Colonic mucosa (tissue), 4 donors: ENCODE measurements at regions not wholly inside any gene's neighbourhood (a gene's known extent, or its start where the extent isn't known, plus 50 kb on each side); places are given as distances from the start of the nearest gene placed in this dataset.

Source experiments
- DNase-seq: peaks from one replicate; pipeline ENCODE4 v3.0.0-alpha.2; 2020
- H3K27ac ChIP-seq: fragments of 200-600 bp; one replicate; pipeline ENCODE4 v1.8.0; 2021
- H3K27me3 ChIP-seq: fragments of 200-600 bp; one replicate; pipeline ENCODE4 v1.8.0; 2021
- H3K36me3 ChIP-seq: fragments of 200-600 bp; one replicate; pipeline ENCODE4 v1.8.0; 2021
- H3K4me1 ChIP-seq: fragments of 200-600 bp; one replicate; pipeline ENCODE4 v1.8.0; 2021; ENCODE audit warnings: mild to moderate bottlenecking
- H3K4me3 ChIP-seq: fragments of 200-600 bp; one replicate; pipeline ENCODE4 v1.8.0; 2021
- H3K9ac ChIP-seq, 2 donors: one replicate each; pipeline ENCODE4 v1.7.0; 2013; ENCODE audit warnings: control low read depth in 2 of 2, low read depth in 2 of 2, low read length in 2 of 2
- H3K9me3 ChIP-seq: fragments of 200-600 bp; one replicate; pipeline ENCODE4 v1.8.0; 2021
- CTCF ChIP-seq: fragments of 200-600 bp; IDR thresholded peaks from one replicate; pipeline ENCODE4 v1.8.0; 2022; ENCODE audit warnings: antibody characterized with exemption, mild to moderate bottlenecking
- intact Hi-C: fragments of 100-400 bp; cut with DNase I; formaldehyde crosslinking; loops from one replicate; pipeline ENCODE4 v1.14.1; 2022
- donor health status: healthy.
- donor health status: DM: no; HTN: no; CAD: no.
- donor health status: DM: no; HTN: no; CAD: no.

- H3K36me3 ChIP-seq = no peaks in the 10 kb centered on the region
- H3K4me3 ChIP-seq = no peak overlapping the region
- H3K27me3 ChIP-seq = no peaks in the 10 kb centered on the region
- H3K9ac ChIP-seq = no peak overlapping the region
- no peaks in the 10 kb centered on the region for H3K9me3 ChIP-seq
- intact Hi-C loops = no loop called here
- H3K27ac ChIP-seq = no peak overlapping the region
- no peak for TF ChIP-seq CTCF
- DNase-seq = no peak
- H3K4me1 ChIP-seq = no peaks in the 10 kb centered on the region
Measured at GRCh38 chr4:140293979-140294378, 79.5 kb upstream of the SCOC start.

DNA sequence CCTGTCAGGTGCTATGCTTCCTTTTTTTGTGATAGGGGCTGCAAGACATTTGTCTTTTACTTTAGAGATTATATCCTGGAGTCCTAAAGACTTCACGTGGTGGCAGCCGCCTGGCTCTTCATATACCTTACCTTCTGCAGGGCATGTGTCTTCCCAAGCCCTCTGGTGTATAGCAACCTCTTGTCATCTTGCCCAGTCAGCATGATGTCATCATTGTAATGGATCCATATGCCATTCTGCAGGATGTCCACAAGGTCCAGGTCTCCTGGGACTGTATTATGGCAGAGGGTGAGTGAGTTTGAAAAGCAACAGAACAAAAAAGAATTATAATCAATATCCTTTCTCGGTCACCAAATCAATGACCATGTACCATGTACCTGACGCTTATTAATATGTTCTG is 82.2 kb upstream of the SCOC start:
- intact Hi-C loops = no loop called here
- H3K9ac ChIP-seq = no peak overlapping the region
- H3K4me1 ChIP-seq = no peaks in the 10 kb centered on the region
- TF ChIP-seq CTCF = no peak
- H3K4me3 ChIP-seq = no peak overlapping the region
- H3K9me3 ChIP-seq = no peaks in the 10 kb centered on the region
- no peak overlapping the region for H3K27ac ChIP-seq
- DNase-seq = no peak
- H3K27me3 ChIP-seq = no peaks in the 10 kb centered on the region
- H3K36me3 ChIP-seq = no peaks in the 10 kb centered on the region

- no peak overlapping the region for H3K9ac ChIP-seq
- H3K27ac ChIP-seq = no peak overlapping the region
- H3K4me3 ChIP-seq = no peak overlapping the region
- DNase-seq = no peak
- no peaks in the 10 kb centered on the region for H3K27me3 ChIP-seq
- H3K4me1 ChIP-seq = no peaks in the 10 kb centered on the region
- H3K36me3 ChIP-seq = no peaks in the 10 kb centered on the region
- H3K9me3 ChIP-seq = no peaks in the 10 kb centered on the region
- intact Hi-C loops = no loop called here
- TF ChIP-seq CTCF = no peak
Measured at GRCh38 chr4:140289486-140289885, 84.0 kb upstream of the SCOC start.

GRCh38 chr4:140286456-140286855 is 87.0 kb upstream of the SCOC start:
- Histone ChIP-seq H3K36me3 (no peaks in the 10 kb centered on the region), H3K27ac (no peak overlapping the region), H3K4me3 (no peak overlapping the region), H3K9me3 (no peaks in the 10 kb centered on the region), H3K9ac (no peak overlapping the region), H3K4me1 (no peaks in the 10 kb centered on the region), H3K27me3 (no peaks in the 10 kb centered on the region)
- TF ChIP-seq CTCF = no peak
- intact Hi-C loops = no loop called here
- DNase-seq = no peak

- Histone ChIP-seq H3K9me3 (no peaks in the 10 kb centered on the region), H3K9ac (no peak overlapping the region), H3K4me3 (no peak overlapping the region), H3K27ac (no peak overlapping the region), H3K36me3 (no peaks in the 10 kb centered on the region), H3K27me3 (no peaks in the 10 kb centered on the region), H3K4me1 (no peaks in the 10 kb centered on the region)
- TF ChIP-seq CTCF = no peak
- intact Hi-C loops = no loop called here
- DNase-seq = no peak
Measured at GRCh38 chr4:140284456-140284855, 89.0 kb upstream of the SCOC start.
